ENCODE measurements at regions not wholly inside any gene's neighbourhood (a gene's known extent, or its start where the extent isn't known, plus 50 kb on each side); places are given as distances from the start of the nearest gene placed in this dataset.

DNA sequence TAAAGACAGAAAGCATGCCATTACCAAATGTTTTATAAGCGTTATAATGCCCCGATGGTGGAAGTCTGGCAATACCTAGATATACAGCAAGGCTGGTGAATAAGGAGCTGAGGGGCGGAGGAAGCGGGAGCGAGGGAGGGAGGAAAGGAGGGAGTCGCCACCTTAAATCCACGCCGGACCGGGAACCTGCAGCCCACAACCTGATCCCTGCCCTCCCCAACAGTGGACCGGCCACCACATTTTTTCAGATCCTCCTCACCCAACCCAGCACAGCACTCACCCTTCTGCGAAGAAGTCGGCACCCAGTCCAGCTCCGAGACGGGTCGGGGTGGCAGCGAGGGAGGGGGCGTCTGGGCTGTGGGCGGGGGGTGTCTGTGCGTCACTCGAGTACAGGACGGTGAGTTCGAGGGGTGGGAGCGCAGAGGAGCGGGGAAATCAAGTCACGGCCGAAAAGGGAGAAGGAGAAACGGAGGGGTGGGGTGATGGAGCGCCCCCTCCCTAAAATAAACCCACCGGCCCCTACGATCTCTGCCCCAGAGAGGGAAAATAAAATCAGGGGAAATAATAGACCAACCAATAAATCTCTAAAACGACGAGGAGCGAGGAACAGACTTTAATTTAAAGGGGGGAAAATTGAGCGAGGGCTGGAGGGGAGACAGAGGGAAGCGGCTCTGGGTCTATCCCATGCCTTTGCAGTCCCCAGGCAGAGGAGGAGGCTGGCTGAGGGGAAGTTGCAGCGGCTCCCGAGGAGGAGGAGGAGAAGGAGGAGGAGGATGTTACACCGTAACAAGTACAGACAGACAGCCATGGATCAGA, 96.5 kb upstream of the SERTAD2 start:
- TF ChIP-seq, protein P1, sequence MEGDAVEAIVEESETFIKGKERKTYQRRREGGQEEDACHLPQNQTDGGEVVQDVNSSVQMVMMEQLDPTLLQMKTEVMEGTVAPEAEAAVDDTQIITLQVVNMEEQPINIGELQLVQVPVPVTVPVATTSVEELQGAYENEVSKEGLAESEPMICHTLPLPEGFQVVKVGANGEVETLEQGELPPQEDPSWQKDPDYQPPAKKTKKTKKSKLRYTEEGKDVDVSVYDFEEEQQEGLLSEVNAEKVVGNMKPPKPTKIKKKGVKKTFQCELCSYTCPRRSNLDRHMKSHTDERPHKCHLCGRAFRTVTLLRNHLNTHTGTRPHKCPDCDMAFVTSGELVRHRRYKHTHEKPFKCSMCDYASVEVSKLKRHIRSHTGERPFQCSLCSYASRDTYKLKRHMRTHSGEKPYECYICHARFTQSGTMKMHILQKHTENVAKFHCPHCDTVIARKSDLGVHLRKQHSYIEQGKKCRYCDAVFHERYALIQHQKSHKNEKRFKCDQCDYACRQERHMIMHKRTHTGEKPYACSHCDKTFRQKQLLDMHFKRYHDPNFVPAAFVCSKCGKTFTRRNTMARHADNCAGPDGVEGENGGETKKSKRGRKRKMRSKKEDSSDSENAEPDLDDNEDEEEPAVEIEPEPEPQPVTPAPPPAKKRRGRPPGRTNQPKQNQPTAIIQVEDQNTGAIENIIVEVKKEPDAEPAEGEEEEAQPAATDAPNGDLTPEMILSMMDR (conservative IDR thresholded peaks at IDR 0.05; ENCODE audit: low read depth, low read length): no peak
- peak overlapping the region; percentile 80 for H3K4me3 ChIP-seq (ENCODE audit: low read depth, low read length)
- no peak for DNase-seq (ENCODE audit: low read depth)

DNA sequence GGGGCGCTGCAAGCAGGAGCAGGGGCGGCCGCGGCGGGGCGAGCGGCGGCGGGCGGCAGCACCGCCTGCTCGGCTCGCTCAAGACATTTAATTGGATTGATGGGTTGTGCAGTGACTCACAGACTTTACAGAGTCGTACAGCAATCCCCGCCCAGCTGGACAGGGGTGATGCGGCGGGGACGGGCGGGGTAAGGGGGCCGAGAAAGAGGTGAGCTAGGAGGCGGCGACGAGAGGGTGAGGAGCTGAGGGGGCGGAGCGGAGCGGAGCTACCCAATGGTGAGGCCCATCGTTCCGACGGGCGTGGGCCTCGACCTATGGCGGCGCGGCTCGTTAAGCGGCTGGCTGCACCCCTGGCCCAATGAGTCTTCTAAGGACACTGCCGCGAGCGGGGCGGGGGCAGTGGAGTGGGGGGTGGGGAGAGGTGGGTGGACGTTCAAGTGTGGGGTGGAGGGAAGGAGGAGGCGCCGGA, 97.1 kb upstream of the SERTAD2 start:
- H3K4me3 ChIP-seq (ENCODE audit: low read depth, low read length): peak overlapping the region; percentile 80
- peak; percentile 89 for DNase-seq (ENCODE audit: low read depth)
- TF ChIP-seq, protein P1 (conservative IDR thresholded peaks at IDR 0.05; ENCODE audit: low read depth, low read length): no peak

DNA sequence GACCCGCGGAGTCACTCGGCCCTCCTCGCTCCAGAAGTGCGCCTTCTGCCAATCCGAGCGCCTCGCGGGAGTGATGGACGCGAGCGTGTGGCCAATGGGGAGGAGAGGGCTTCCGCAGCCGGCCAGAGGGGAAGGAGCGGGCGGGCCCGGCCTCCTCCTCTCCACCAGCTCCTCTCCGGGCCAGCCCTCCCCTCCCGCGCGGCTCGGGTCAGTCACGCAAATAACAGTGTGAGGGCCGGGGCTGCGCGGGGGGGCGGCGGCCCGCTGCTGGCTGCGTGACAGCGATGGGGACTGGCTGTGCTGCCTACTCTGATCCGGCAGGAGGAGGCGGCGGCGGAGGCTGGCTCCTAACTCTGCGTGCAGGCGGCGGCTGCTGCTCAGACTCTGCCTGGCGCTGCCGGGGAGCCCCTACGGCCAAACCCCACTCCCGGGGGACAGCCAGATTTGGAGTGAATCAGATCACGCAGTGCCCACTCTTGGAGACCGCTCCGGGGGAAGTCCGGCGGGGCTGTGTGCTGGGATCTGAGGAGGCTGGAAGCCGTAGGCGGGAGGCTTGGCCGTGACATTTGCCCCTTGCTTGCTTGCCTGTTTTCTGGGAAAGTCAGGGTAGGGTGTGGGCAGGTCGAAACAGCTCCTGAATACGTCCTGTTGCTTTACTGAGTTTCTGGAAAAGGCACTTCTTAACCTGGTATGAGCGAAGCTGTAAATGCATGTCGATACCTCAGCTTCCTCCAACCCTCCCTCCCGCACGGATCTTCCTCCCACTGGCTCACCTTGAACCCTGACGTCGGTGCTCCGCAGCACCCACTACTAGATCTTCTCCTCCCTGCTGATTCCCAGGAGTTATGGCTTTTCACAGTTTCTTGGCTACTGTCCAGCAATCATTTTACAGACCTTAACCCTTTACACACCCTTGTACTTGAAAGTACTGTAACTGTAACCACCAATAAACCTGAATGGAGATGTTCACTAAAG, 97.9 kb upstream of the SERTAD2 start:
- H3K4me3 ChIP-seq (ENCODE audit: low read depth, low read length): peak overlapping the region; percentile 61
- no peak for DNase-seq (ENCODE audit: low read depth)
- TF ChIP-seq, protein P1 (conservative IDR thresholded peaks at IDR 0.05; ENCODE audit: low read depth, low read length): peak; percentile 39

DNA sequence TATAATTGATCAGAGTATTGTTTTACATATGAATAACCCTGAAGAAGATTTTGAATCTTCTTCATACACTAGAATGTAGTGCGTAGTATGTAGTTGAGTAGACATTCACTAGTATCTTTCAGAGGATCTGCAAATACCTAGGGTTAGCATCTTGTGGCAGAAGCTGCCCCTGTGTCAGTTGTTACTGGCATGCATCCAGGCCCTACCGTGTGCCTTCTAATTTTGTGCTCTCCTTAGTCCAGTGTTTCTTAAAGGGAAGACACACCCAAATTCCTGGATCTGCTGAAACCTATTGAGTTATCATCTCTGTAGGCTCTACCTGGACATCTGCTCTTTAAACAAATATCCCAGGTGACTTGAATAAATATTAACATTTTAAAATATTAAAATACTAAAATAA, 99.7 kb upstream of the SERTAD2 start:
- H3K4me3 ChIP-seq (ENCODE audit: low read depth, low read length): no peak overlapping the region
- TF ChIP-seq, protein P1 (conservative IDR thresholded peaks at IDR 0.05; ENCODE audit: low read depth, low read length): no peak
- no peak for DNase-seq (ENCODE audit: low read depth)

DNA sequence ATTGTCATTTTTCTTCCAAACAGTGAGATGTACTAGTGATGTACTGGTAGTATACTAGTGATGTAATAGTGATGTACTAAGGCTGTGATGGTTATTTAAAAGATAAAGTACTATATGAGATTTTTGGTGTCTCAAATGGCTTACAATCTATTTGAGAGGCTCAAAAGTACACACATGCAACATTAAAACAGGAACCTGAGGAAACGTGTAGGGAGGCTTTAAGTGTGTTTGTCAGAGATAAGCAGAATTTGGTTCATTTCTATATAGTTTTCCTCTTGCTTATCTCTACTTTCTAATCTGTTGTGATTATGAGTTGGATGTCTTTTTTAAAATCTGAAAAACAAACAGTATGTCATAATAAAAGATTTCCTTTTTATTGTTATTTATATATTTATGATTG, 100.9 kb upstream of the SERTAD2 start:
- H3K4me3 ChIP-seq (ENCODE audit: low read depth, low read length): no peak overlapping the region
- DNase-seq (ENCODE audit: low read depth): no peak
- TF ChIP-seq, protein P1 (conservative IDR thresholded peaks at IDR 0.05; ENCODE audit: low read depth, low read length): no peak

DNA sequence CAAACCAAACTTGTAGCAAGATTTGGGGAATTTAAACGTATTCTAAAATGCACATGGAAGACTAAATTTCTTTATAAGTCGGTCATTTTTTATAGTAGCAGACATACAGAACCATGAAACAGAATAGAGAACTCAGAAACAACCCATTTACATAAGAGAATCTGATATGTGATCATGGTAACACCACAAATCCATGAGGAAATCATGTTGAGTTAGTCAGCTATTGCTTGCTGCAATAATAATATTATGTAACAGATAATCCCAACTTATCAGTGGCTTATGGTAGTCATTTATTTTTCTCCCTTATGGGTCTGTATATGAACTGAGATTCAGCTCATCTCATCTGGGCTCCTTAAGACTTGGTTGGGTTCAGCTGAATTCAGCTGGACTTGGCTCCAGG, 103.4 kb upstream of the SERTAD2 start:
- H3K4me3 ChIP-seq (ENCODE audit: low read depth, low read length): no peak overlapping the region
- no peak for DNase-seq (ENCODE audit: low read depth)
- TF ChIP-seq, protein P1 (conservative IDR thresholded peaks at IDR 0.05; ENCODE audit: low read depth, low read length): no peak

All from epithelial cell of proximal tubule (primary cell).